H1 (cell line): ENCODE measurements at regions not wholly inside any gene's neighbourhood (a gene's known extent, or its start where the extent isn't known, plus 50 kb on each side); places are given as distances from the start of the nearest gene placed in this dataset.
A peak's percentile ranks its signal among the peaks of the same experiment; 100 is the strongest.

Experiments
- CTCF ChIA-PET: fragments of 300-600 bp; sonication (Branson Sonifier 250); formaldehyde crosslinking; loops from one replicate; lab custom pipeline; 2021; ENCODE audit not compliant: partially characterized antibody; lab: Charles Lee
- POLR2A ChIA-PET: fragments of 300-600 bp; sonication (Branson Sonifier 250); formaldehyde crosslinking; loops from one replicate; lab custom pipeline; 2021; ENCODE audit warnings: inconsistent platforms; ENCODE audit not compliant: partially characterized antibody; lab: Charles Lee
- DNase-seq, 2 experiments: peaks; one replicate each; pipeline versions ENCODE4 v3.0.0 to v3.0.0-alpha.2; 2010 to 2022; ENCODE audit warnings: low spot score in 2 of 2, low read depth in 1 of 2, mixed read lengths in 1 of 2
- FAIRE-seq: peaks from 2 replicates; lab custom pipeline; 2011; peaks lifted over from hg19 to GRCh38; lab: Jason Lieb, UNC
- H2AFZ ChIP-seq: 2 replicates; pipeline ENCODE4 v1.8.1; 2012; ENCODE audit warnings: low read length, inconsistent platforms
- H2AK5ac ChIP-seq: 2 replicates; pipeline ENCODE4 v1.6.1; 2013; ENCODE audit warnings: low read depth, low read length
- H2BK120ac ChIP-seq: replicated peaks from 2 replicates; pipeline ENCODE3; 2013; ENCODE audit warnings: low read depth, low read length, inconsistent platforms
- H2BK12ac ChIP-seq: 2 replicates; pipeline ENCODE4 v1.6.1; 2013; ENCODE audit warnings: low read depth, low read length
- H2BK15ac ChIP-seq: 2 replicates; pipeline ENCODE4 v1.6.1; 2013; ENCODE audit warnings: low read length
- H2BK20ac ChIP-seq: 2 replicates; pipeline ENCODE4 v1.6.1; 2013; ENCODE audit warnings: low read length
- H2BK5ac ChIP-seq: 2 replicates; pipeline ENCODE4 v1.6.1; 2013; ENCODE audit warnings: low read depth, low read length
- H3K14ac ChIP-seq: 2 replicates; pipeline ENCODE4 v1.6.1; 2013; ENCODE audit warnings: inconsistent platforms; ENCODE audit not compliant: insufficient read length
- H3K18ac ChIP-seq: 2 replicates; pipeline ENCODE4 v1.6.1; 2013; ENCODE audit warnings: low read length; ENCODE audit errors: extremely low read depth
- H3K23ac ChIP-seq: 2 replicates; pipeline ENCODE4 v1.6.1; 2013; ENCODE audit warnings: inconsistent platforms; ENCODE audit not compliant: insufficient read length
- H3K23me2 ChIP-seq: 2 replicates; pipeline ENCODE4 v1.6.1; 2013; ENCODE audit warnings: low read depth, low read length
- H3K27ac ChIP-seq: 2 replicates; pipeline ENCODE4 v1.6.1; 2011; ENCODE audit warnings: low read depth, low read length, inconsistent platforms
- H3K27me3 ChIP-seq, 4 experiments: replicated peaks in 1 of 4; 1 replicate in 1 of 4; 2 replicates in 3 of 4; pipeline versions ENCODE4 v1.6.1 to v1.8.1; 2011 to 2013; ENCODE audit warnings: low read length in 3 of 4, mild to moderate bottlenecking in 3 of 4, inconsistent platforms in 2 of 4, mixed read lengths in 2 of 4, moderate library complexity in 1 of 4; ENCODE audit not compliant: control insufficient read depth in 3 of 4, insufficient read depth in 3 of 4; ENCODE audit errors: extremely low read depth in 1 of 4
- H3K36me3 ChIP-seq, 4 experiments: 2 replicates each; pipeline versions ENCODE4 v1.6.1 to v1.8.1; 2011 to 2013; ENCODE audit warnings: mild to moderate bottlenecking in 4 of 4, low read length in 3 of 4, moderate library complexity in 2 of 4, control low read depth in 1 of 4, inconsistent platforms in 1 of 4; ENCODE audit not compliant: insufficient read depth in 4 of 4, control insufficient read depth in 2 of 4
- H3K4ac ChIP-seq: replicated peaks from 2 replicates; pipeline ENCODE3; 2013; ENCODE audit warnings: low read length, low read depth, mixed read lengths, inconsistent platforms; ENCODE audit not compliant: insufficient read length
- H3K4me1 ChIP-seq, 4 experiments: replicated peaks in 1 of 4; 1 replicate in 1 of 4; 2 replicates in 3 of 4; pipeline versions ENCODE4 v1.6.1 to v1.8.1; 2011 to 2013; ENCODE audit warnings: low read length in 3 of 4, inconsistent platforms in 2 of 4, mixed read lengths in 1 of 4; ENCODE audit not compliant: insufficient read depth in 4 of 4, control insufficient read depth in 3 of 4
- H3K4me2 ChIP-seq, 2 experiments: 2 replicates each; pipeline versions ENCODE4 v1.6.1 to v1.8.1; 2011 to 2013; ENCODE audit warnings: low read depth in 2 of 2, low read length in 2 of 2, control low read depth in 1 of 2, inconsistent platforms in 1 of 2, mild to moderate bottlenecking in 1 of 2; ENCODE audit not compliant: insufficient read depth in 1 of 2
- H3K4me3 ChIP-seq, 4 experiments: fragments of 200-600, 300-600 bp in 1 of 4; sonication (generic), shearing (Covaris generic), sonication (Bioruptor Twin) in 1 of 4; 2 replicates each; pipeline versions ENCODE4 v1.5.1 to v1.8.1; 2011 to 2016; ENCODE audit warnings: low read length in 4 of 4, low read depth in 3 of 4, control low read depth in 2 of 4, inconsistent platforms in 2 of 4, mild to moderate bottlenecking in 2 of 4, mixed read lengths in 1 of 4, moderate library complexity in 1 of 4; ENCODE audit not compliant: insufficient read depth in 2 of 4; ENCODE audit errors: extremely low read depth in 1 of 4
- H3K56ac ChIP-seq: replicated peaks from 2 replicates; pipeline ENCODE3; 2013; ENCODE audit warnings: low read depth, mild to moderate bottlenecking, mixed read lengths, low read length, inconsistent platforms; ENCODE audit not compliant: insufficient read length
- H3K79me1 ChIP-seq: 2 replicates; pipeline ENCODE4 v1.6.1; 2013; ENCODE audit warnings: low read depth, low read length, control low read depth
- H3K79me2 ChIP-seq, 2 experiments: 2 replicates each; pipeline versions ENCODE4 v1.6.1 to v1.8.1; 2012 to 2013; ENCODE audit warnings: low read length in 2 of 2, mild to moderate bottlenecking in 2 of 2, inconsistent platforms in 1 of 2; ENCODE audit not compliant: insufficient read depth in 2 of 2, control insufficient read depth in 1 of 2
- H3K9ac ChIP-seq, 4 experiments: replicated peaks in 1 of 4; 1 replicate in 1 of 4; 2 replicates in 3 of 4; pipeline versions ENCODE4 v1.6.1 to v1.8.1; 2011 to 2013; ENCODE audit warnings: low read depth in 3 of 4, low read length in 3 of 4, control low read depth in 2 of 4, mild to moderate bottlenecking in 2 of 4, moderate library complexity in 2 of 4, inconsistent platforms in 1 of 4; ENCODE audit errors: extremely low read depth in 1 of 4
- H3K9me3 ChIP-seq, 2 experiments: 2 replicates each; pipeline versions ENCODE4 v1.6.1 to v1.8.1; 2012 to 2013; ENCODE audit warnings: mild to moderate bottlenecking in 2 of 2, moderate library complexity in 2 of 2, control low read depth in 1 of 2, inconsistent platforms in 1 of 2, low read depth in 1 of 2, low read length in 1 of 2, mixed read lengths in 1 of 2; ENCODE audit not compliant: insufficient read depth in 2 of 2
- H4K20me1 ChIP-seq, 2 experiments: replicated peaks in 1 of 2; 2 replicates each; pipeline versions ENCODE3 to v1.8.1; 2011 to 2013; ENCODE audit warnings: inconsistent platforms in 2 of 2, low read length in 2 of 2, mild to moderate bottlenecking in 1 of 2; ENCODE audit not compliant: insufficient read depth in 2 of 2, control insufficient read depth in 1 of 2
- H4K5ac ChIP-seq: 2 replicates; pipeline ENCODE4 v1.6.1; 2013; ENCODE audit warnings: low read length, low read depth, mixed read lengths, inconsistent platforms; ENCODE audit not compliant: insufficient read length
- H4K8ac ChIP-seq: 2 replicates; pipeline ENCODE4 v1.8.0; 2013; ENCODE audit warnings: mild to moderate bottlenecking, moderate library complexity, low read length, inconsistent platforms; ENCODE audit not compliant: insufficient read depth; ENCODE audit errors: extremely low read depth
- H4K91ac ChIP-seq: replicated peaks from 2 replicates; pipeline ENCODE3; 2013; ENCODE audit warnings: low read length, mixed read lengths, inconsistent platforms; ENCODE audit not compliant: insufficient read length
- RAD21 ChIP-seq, 2 experiments: IDR thresholded peaks in 1 of 2; conservative IDR thresholded peaks in 1 of 2; 2 replicates each; pipeline ENCODE4 v1.6.1; 2011; ENCODE audit warnings: low read depth in 2 of 2, low read length in 2 of 2, improper control_type of control experiment in 1 of 2, inconsistent platforms in 1 of 2, mild to moderate bottlenecking in 1 of 2, moderate library complexity in 1 of 2
- SUZ12 ChIP-seq: fragments of 200-600 bp; sonication (generic); IDR thresholded peaks from 2 replicates; pipeline ENCODE4 v1.6.1; 2012; ENCODE audit warnings: mild to moderate bottlenecking, inconsistent platforms, low read length, moderate library complexity, mixed read lengths
- WGBS, 2 experiments: shearing (Covaris generic) in 1 of 2; methylation state at CpG; one replicate each; pipeline versions ENCODE4 v1.1.6 to v1.1.7; 2013 to 2015; ENCODE audit warnings: low lambda C conversion rate in 2 of 2, mixed read lengths in 2 of 2, inconsistent platforms in 1 of 2, low coverage in 1 of 2, missing lambda C conversion rate in 1 of 2; ENCODE audit not compliant: insufficient replicate concordance in 2 of 2, insufficient coverage in 1 of 2, insufficient read length in 1 of 2; ENCODE audit errors: extremely low coverage in 1 of 2, missing lambda C conversion rate in 1 of 2; 5-methylcytosine and 5-hydroxymethylcytosine counted together

- H4K5ac ChIP-seq, result no peak overlapping the region
- H2BK120ac ChIP-seq, result no peak overlapping the region
- no peak overlapping the region for H4K91ac ChIP-seq
- no peak overlapping the region for H2AK5ac ChIP-seq
- 83% methylated on average over 6 of the region's 6 CpGs; no CpG with 5 or more reads in 1 of the 2 experiments for WGBS, 2 experiments
- no peak overlapping the region for H3K56ac ChIP-seq
- H3K23me2 ChIP-seq, result 0 out of 2 replicates have a peak, but pooled peaks cover 4% of the 10 kb centered on the region
- peaks cover 0 to 18% (median 16%) of the 10 kb centered on the region in 4 experiments; a peak in 4 of 7 replicates for H3K4me1 ChIP-seq
- TF ChIP-seq SUZ12 (no peak), RAD21 (IDR thresholded peaks at IDR 0.05 in 1 of 2, conservative IDR thresholded peaks at IDR 0.05 in 1 of 2; ENCODE audit: low read depth in 2 of 2, low read length in 2 of 2) (peak in 1 of 2 experiments; percentile 30; a peak in 2 of 4 replicates)
- DNase-seq (no peak), FAIRE-seq (peak; percentile 45)
- POLR2A ChIA-PET, result no interaction called here
- H3K4me3 ChIP-seq, result no peak overlapping the region
- H3K27me3 ChIP-seq, result no peaks in the 10 kb centered on the region
- no peaks in the 10 kb centered on the region for H3K36me3 ChIP-seq
- H3K9me3 ChIP-seq, result no peaks in the 10 kb centered on the region
- no peaks in the 10 kb centered on the region for H4K20me1 ChIP-seq
- CTCF ChIA-PET, result interaction anchor here (0.6 to 2.9 kb wide), 9 partner anchors 8 to 183 kb away, joined by 3 to 11 read pairs (median 3); no protein-coding TSS in a partner anchor
- H2AFZ ChIP-seq, result no peak overlapping the region
- no peak overlapping the region for H2BK12ac ChIP-seq
- no peak overlapping the region for H2BK20ac ChIP-seq
- no peak overlapping the region for H3K14ac ChIP-seq
- H2BK5ac ChIP-seq, result no peak overlapping the region
- H4K8ac ChIP-seq, result no peak overlapping the region
- no peak overlapping the region for H3K23ac ChIP-seq
- no peak overlapping the region for H3K4ac ChIP-seq
- no peaks in the 10 kb centered on the region for H3K79me2 ChIP-seq
- H3K27ac ChIP-seq, result no peak overlapping the region
- no peaks in the 10 kb centered on the region for H3K79me1 ChIP-seq
- no peak overlapping the region for H3K4me2 ChIP-seq
- H2BK15ac ChIP-seq, result no peak overlapping the region
- no peak overlapping the region; a peak in 1 of 7 replicates for H3K9ac ChIP-seq
- H3K18ac ChIP-seq, result no peak overlapping the region
Measured at GRCh38 chr7:96596120-96596826, 113.4 kb downstream of the SEM1 start.
